ENCODE measurements at regions not wholly inside any gene's neighbourhood (a gene's known extent, or its start where the extent isn't known, plus 50 kb on each side); places are given as distances from the start of the nearest gene placed in this dataset.

DNA sequence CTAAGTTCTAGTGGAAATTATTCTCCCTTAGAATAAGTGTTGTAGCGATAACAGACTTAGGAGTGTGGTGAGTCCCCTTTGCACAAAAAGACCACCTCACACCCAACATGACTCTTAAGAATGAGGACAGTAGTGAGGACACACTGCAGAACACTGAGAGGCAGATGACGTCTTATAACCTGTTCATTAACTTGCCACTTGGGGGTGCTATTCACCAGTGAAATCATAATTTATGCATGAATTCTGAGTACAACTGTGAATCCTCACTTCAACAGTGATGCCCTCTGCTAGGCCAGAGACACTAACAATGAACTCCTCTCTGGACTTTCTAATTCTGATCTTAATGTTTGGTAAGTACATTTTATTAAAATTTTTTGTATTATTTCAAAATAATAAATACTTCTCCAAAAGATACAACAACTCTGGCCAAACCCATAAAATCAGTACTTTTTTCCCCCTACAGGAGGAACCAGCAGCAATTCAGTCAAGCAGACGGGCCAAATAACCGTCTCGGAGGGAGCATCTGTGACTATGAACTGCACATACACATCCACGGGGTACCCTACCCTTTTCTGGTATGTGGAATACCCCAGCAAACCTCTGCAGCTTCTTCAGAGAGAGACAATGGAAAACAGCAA, 274.7 kb downstream of the DAD1 start:
- peak in 1 of 2 experiments; percentile 52 for DNase-seq (ENCODE audit: low read depth in 1 of 2, low spot score in 1 of 2)
- no peaks in the 10 kb centered on the region for H3K27me3 ChIP-seq (ENCODE audit: insufficient read depth, poor library complexity, severe bottlenecking)
- no peak overlapping the region for H3K4me3 ChIP-seq (replicated peaks; ENCODE audit: insufficient read depth, low read length)
- no peak overlapping the region for H3K27ac ChIP-seq (replicated peaks)
- TF ChIP-seq, protein P1, sequence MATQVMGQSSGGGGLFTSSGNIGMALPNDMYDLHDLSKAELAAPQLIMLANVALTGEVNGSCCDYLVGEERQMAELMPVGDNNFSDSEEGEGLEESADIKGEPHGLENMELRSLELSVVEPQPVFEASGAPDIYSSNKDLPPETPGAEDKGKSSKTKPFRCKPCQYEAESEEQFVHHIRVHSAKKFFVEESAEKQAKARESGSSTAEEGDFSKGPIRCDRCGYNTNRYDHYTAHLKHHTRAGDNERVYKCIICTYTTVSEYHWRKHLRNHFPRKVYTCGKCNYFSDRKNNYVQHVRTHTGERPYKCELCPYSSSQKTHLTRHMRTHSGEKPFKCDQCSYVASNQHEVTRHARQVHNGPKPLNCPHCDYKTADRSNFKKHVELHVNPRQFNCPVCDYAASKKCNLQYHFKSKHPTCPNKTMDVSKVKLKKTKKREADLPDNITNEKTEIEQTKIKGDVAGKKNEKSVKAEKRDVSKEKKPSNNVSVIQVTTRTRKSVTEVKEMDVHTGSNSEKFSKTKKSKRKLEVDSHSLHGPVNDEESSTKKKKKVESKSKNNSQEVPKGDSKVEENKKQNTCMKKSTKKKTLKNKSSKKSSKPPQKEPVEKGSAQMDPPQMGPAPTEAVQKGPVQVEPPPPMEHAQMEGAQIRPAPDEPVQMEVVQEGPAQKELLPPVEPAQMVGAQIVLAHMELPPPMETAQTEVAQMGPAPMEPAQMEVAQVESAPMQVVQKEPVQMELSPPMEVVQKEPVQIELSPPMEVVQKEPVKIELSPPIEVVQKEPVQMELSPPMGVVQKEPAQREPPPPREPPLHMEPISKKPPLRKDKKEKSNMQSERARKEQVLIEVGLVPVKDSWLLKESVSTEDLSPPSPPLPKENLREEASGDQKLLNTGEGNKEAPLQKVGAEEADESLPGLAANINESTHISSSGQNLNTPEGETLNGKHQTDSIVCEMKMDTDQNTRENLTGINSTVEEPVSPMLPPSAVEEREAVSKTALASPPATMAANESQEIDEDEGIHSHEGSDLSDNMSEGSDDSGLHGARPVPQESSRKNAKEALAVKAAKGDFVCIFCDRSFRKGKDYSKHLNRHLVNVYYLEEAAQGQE (IDR thresholded peaks at IDR 0.05; ENCODE audit: insufficient replicate concordance, low read depth) = no peak
- TF ChIP-seq, protein P2, sequence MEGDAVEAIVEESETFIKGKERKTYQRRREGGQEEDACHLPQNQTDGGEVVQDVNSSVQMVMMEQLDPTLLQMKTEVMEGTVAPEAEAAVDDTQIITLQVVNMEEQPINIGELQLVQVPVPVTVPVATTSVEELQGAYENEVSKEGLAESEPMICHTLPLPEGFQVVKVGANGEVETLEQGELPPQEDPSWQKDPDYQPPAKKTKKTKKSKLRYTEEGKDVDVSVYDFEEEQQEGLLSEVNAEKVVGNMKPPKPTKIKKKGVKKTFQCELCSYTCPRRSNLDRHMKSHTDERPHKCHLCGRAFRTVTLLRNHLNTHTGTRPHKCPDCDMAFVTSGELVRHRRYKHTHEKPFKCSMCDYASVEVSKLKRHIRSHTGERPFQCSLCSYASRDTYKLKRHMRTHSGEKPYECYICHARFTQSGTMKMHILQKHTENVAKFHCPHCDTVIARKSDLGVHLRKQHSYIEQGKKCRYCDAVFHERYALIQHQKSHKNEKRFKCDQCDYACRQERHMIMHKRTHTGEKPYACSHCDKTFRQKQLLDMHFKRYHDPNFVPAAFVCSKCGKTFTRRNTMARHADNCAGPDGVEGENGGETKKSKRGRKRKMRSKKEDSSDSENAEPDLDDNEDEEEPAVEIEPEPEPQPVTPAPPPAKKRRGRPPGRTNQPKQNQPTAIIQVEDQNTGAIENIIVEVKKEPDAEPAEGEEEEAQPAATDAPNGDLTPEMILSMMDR (IDR thresholded peaks at IDR 0.05; ENCODE audit: insufficient read depth, low read length) = peak; percentile 69

DNA sequence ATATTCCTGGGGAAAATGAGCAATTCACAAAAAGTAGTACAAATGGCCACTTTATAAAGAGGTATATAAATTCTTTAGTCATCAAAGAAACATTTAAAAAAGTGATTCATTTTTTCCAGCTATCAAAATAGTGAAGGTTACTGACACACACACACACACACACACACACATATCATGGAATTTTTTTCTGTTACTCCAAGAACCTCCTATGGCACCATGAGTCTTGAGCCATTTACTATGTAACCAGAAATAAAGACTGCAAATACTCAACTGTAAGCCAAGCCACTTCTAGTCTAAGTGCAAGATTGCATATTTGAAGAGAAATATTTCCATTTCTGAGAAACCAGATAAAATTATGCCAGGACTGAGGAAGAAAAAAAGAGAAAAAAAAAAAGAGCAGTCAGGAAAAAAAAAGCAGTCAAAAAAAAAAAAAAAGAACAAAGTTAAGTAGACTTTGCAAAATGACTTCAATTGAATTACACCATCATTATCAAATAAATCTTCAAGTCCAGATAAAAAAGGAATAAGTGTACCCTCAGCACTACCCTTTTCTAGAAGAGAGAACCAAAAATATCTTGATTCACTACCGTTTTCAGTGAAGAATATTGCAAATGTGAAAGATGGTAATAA, 275.7 kb downstream of the DAD1 start:
- Histone ChIP-seq H3K27ac (replicated peaks) (no peak overlapping the region), H3K4me3 (replicated peaks; ENCODE audit: insufficient read depth, low read length) (no peak overlapping the region), H3K27me3 (ENCODE audit: insufficient read depth, poor library complexity, severe bottlenecking) (no peaks in the 10 kb centered on the region)
- no peak for TF ChIP-seq SPI1 (IDR thresholded peaks at IDR 0.05; ENCODE audit: borderline replicate concordance, low read depth)
- TF ChIP-seq, protein P2 (IDR thresholded peaks at IDR 0.05; ENCODE audit: insufficient read depth, low read length) = no peak
- DNase-seq (ENCODE audit: low read depth in 1 of 2, low spot score in 1 of 2) = no peak

DNA sequence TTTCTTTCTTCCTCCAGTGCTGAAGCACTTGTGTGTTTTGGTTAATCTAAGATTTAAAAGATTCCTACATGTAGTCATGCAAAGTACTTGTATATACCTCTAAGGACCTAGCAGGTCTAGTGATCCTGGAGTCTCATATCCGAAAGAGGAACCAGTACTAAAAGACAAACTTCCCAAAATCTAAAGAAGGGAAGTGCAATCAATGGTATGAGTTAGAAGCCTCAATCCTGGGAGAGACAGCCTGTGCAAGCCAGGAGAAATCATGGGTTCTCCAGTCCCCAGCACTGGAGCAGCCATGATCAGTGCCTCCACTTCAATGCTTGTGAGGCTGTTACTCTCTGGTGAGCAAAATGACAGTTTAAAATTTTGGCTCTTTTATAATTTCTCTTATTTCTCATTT, 277.4 kb downstream of the DAD1 start:
- no peak for DNase-seq (ENCODE audit: low read depth in 1 of 2, low spot score in 1 of 2)
- H3K27ac ChIP-seq (replicated peaks) = no peak overlapping the region
- H3K27me3 ChIP-seq (ENCODE audit: insufficient read depth, poor library complexity, severe bottlenecking) = no peaks in the 10 kb centered on the region
- no peak overlapping the region for H3K4me3 ChIP-seq (replicated peaks; ENCODE audit: insufficient read depth, low read length)
- no peak for TF ChIP-seq POLR2AphosphoS5 (IDR thresholded peaks at IDR 0.05; ENCODE audit: low read depth)
- TF ChIP-seq GABPA (IDR thresholded peaks at IDR 0.05; ENCODE audit: low read depth) = no peak
- TF ChIP-seq, protein P1 (IDR thresholded peaks at IDR 0.05; ENCODE audit: insufficient replicate concordance, low read depth) = no peak
- peak; percentile 78 for TF ChIP-seq SPI1 (IDR thresholded peaks at IDR 0.05; ENCODE audit: borderline replicate concordance, low read depth)

DNA sequence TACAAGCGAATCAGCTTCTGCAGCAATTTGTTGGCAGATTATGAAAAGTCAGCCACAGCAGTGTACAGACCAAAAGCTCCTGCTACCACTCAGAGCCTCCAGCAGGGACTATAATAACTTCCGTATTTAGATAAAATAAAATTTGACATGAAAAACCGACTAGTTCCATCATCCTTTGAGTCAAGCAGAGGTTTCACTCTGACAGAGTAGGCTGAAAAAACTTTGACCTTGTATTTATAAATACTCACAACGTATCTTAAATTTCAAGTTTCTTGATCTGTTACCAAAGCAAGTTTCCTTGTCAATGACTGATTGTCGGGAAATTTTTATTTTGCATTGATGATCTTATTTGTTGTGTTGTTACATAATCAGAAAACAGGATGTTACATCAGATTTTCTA, 283.4 kb downstream of the DAD1 start:
- no peak for TF ChIP-seq SPI1 (IDR thresholded peaks at IDR 0.05; ENCODE audit: borderline replicate concordance, low read depth)
- TF ChIP-seq GABPA (IDR thresholded peaks at IDR 0.05; ENCODE audit: low read depth) = no peak
- no peak for TF ChIP-seq POLR2AphosphoS5 (IDR thresholded peaks at IDR 0.05; ENCODE audit: low read depth)
- TF ChIP-seq, protein P2 (IDR thresholded peaks at IDR 0.05; ENCODE audit: insufficient read depth, low read length) = no peak
- TF ChIP-seq, protein P1 (IDR thresholded peaks at IDR 0.05; ENCODE audit: insufficient replicate concordance, low read depth) = no peak
- DNase-seq (ENCODE audit: low read depth in 1 of 2, low spot score in 1 of 2) = peak in 1 of 2 experiments; percentile 16
- no peaks in the 10 kb centered on the region for H3K27me3 ChIP-seq (ENCODE audit: insufficient read depth, poor library complexity, severe bottlenecking)
- no peak overlapping the region for H3K27ac ChIP-seq (replicated peaks)
- no peak overlapping the region for H3K4me3 ChIP-seq (replicated peaks; ENCODE audit: insufficient read depth, low read length)
